RPMI8226 (cell line): ENCODE measurements at regions not wholly inside any gene's neighbourhood (a gene's known extent, or its start where the extent isn't known, plus 50 kb on each side); places are given as distances from the start of the nearest gene placed in this dataset.
"Not testable (repeated sequence)": the region's sequence is repeated elsewhere in the genome, so short reads cannot be mapped to it uniquely, and the experiment has no call there.

ENCODE experiments used
- DNase-seq: peaks from one replicate; pipeline ENCODE4 v3.0.0-alpha.2; 2015

GRCh38 chr5:111859533-111860270, 102.7 kb upstream of the NREP start:
- no peak for DNase-seq

DNA sequence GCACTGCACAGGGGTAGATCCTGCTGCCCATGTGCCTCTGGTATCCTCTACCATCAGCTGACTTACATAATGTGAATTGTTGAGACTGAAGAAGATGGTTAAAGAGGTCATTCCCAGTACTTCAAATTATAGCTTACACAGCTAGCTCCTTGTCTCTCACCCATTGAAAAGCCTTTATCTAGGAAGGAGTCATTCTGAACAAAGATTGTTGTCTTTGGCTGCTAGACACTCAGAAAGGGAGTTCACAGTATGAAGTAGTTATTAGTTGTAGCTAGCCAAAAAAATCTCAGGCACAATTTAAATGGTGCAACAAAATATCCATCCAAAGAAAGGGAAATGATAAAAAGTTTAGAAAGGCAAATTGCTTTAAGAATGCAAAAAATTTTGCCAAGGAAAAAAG, 102.0 kb upstream of the NREP start:
- no peak for DNase-seq

DNA sequence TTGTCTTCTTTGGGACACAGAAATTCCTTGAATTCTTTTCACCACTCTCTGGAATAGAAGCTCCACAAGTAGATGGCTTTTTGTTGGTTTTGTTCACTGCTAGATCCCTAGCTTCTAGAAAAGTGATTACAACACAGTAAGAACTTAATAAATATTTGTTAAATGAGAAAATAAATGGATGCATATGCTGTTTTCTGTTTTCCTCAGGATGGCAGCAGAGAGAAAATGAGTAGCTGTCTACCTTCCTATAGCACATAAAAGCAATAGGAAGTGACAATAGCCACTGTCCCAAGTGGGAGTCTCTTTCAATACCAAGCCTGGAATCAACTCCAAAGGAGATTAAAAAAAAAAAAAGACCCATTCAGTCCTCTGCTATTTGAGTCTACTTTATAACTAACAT, 100.6 kb upstream of the NREP start:
- DNase-seq: no peak

DNA sequence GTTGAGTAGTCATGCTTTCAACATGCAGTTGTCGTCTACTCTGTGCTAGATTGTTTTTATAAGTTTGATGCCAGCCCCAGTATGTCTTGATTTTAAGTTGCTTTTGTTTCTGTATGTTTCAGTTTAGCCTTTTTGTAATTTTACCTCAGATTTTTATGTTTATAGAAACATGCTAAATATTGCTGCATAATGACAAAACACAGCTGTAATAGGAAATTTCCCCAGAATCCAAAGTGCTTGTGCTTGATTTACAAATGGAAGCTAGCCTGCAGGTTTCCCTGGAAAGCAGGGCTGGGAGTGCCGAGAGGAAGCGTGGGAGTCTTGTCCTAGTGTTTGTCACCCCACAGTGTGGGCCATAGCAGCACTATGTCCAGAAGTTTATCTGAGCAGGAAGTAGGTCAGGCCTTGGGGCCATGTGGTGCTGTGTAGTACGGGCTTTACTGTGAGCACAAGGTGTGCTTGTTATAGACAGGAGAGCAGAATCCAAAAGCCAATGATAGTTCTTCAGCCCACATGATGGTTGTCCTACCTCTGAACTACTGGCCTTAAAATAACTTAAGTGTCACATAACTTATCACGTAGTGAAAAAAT, 100.0 kb upstream of the NREP start:
- DNase-seq: no peak

DNA sequence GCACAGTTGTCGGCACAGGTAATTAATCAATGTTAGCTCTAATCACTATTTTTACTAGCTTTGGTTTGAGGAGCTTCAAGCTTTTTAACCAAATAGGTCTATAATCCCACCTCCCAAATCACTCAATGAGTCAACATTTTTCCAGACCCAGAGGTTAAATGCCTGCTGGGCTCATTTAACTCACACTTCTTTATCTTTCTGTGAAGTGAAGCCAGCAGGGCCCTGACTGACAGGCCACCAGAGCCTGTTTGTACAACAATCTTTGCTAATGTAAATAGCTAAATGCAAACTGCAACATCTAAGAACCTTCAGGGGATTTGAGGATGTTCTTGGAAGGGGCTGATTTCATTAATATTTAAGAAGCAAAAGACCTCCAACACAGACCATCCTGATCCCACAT, 98.4 kb upstream of the NREP start:
- no peak for DNase-seq

DNA sequence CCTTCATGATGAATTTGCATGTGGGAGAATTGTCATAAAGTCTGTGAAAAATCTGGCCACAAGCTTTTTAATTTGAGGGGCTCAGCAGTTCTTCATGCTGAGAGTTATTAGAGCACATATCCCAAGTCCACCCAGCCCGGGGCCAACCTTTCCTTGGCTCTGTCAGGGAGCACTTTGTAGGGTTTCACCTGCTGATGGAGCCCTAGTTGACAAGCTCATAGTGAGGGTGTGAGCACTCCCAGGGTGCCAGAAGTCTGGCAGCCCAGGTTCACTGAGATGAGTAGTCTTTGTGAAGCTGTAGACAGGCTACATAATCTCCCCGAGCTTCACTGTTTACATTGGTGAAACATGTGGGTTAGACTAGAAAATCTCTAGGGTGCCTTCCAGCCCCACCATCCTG, 97.2 kb upstream of the NREP start:
- no peak for DNase-seq

DNA sequence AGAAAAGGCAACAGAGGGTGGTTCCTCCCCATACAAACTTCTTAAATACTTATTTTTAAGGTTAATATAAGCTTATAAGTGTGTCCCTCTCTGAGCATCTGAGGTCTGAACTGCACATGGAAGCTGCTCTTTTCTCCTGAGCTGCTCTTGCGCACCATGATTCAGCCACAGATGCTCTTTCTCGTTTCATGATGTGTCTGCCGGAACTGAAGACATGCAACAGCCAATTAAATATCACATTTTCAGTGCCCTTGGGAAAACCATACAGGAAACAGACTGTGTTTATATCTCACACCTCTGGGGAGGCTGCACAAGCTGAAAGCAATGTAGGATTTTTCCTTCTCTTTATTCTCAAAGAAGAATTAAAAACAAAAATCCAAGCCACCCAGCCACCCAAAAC, 96.8 kb upstream of the NREP start:
- DNase-seq: no peak

GRCh38 chr5:111851631-111852548, 94.9 kb upstream of the NREP start:
- no peak for DNase-seq

GRCh38 chr5:111848476-111848875, 91.5 kb upstream of the NREP start:
- no peak for DNase-seq

- no peak for DNase-seq
These were observed 90.3 kb upstream of the NREP start for GRCh38 chr5:111847052-111847925.

GRCh38 chr5:111840036-111840674, 83.2 kb upstream of the NREP start:
- DNase-seq: no peak

DNA sequence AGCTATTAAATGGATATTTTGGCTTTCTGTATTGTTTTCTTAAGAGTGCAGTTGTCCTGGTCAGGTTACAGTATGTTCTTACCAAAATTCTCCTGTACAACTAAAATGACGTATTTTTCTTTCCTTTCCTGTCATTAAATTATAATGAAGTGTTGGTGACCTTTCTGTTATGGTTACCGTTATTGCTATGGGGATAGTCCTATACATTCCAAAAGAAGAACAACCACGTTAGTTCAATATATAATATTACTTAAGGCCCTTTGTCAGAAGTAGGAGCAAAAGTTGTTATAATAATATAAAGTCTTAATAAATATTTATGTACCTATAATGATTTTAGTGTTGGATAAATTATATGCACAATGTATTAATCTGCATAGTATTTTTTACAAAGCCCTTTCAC, 82.4 kb upstream of the NREP start:
- DNase-seq: no peak

DNA sequence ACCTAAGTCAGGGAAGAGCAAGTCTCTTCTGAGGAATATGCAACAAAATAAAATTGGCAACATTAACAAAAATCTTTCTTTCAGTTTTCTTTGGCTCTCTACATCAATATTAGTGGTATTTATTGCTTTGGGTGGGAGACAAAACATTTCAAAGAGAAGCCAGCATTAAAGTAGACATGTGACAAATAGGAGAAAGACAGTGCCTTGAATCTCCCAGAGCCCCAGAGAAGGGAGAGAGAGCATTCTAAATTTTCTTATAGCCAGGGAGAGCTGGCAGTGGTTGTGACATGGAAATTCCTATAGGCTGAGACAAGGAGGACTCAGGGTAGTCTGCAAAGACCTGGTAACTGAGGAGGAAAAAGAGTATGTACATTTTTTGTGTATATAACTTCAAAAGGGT, 79.4 kb upstream of the NREP start:
- no peak for DNase-seq

GRCh38 chr5:111834926-111835599, 78.1 kb upstream of the NREP start:
- DNase-seq: no peak

DNA sequence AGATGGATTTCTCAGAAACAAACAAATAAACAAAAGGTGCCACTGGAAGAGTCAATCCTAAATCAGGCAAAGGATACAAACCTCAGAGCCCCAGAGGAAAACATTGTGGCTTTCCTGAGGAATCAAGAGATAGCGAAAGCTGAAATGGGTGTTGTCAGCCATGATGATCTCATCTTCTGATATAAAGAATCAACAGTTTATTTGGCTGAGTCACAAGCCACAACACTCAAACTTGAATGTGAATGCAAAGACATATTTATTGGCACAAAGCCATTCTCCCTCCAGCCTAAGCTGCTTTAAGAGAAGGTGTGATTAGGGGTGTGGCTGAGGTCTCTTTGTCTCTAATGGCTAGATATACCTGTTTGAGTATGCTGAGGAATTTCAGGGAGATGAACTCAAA, 73.3 kb upstream of the NREP start:
- no peak for DNase-seq

GRCh38 chr5:111829701-111830100, 72.7 kb upstream of the NREP start:
- no peak for DNase-seq

DNA sequence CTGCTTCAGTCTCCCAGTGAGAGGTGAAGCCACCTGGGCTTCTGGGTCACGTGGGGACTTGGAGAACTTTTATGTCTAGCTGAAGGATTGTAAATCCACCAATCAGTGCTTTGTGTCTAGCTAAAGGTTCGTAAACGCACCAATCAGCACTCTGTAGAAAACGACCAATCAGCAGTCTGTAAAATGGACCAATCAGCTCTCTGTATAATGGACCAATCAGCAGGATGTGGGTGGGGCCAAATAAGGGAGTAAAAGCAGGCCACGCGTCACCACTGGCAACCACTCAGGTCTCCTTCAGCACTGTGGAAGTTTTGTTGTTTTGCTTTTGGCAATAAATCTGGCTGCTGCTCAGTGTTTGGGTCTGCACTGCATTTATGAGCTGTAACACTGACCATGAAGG, 69.1 kb upstream of the NREP start:
- DNase-seq: no peak

DNA sequence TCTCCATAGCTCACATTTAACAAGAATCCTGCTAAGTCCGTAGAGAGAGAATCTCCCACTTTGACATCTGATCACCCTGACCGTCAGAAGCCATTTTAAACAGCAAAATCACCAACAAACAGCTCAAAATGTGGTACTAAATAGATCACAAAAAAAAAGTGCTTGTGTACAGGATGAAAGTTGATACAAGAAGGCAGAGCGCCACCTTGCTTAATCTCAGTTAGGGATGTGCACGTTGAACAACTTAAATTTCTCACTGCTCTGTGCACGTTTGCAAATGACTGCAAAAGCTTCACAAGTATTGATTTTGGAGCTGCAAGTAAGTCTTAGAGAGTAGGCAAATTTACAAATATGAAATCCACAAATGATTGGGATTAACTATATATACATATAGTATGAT, 63.1 kb upstream of the NREP start:
- DNase-seq: peak; percentile 17

GRCh38 chr5:111819028-111819427, 62.0 kb upstream of the NREP start:
- DNase-seq: not testable (repeated sequence)

GRCh38 chr5:111813537-111813936, 56.5 kb upstream of the NREP start:
- DNase-seq: no peak

DNA sequence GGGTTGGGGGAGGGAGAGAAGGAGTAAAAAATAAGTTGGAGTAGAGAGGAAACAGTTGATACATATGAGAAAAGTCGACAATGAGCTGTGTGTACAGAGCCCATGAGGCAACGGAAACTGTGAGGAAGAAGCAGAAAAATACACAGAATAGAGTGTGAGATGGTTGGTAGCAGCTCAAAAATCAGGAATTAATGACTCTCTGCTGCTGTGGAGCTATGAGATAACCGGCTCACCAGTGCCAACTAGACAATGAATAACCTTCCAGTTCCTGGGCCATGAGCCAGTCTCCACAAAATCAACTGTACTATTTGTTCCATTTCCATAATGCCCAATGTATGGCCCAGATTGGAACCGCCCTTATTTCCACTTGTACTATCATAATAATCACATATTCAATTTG, 53.1 kb upstream of the NREP start:
- no peak for DNase-seq
